HCT116 (cell line): ENCODE measurements at regions not wholly inside any gene's neighbourhood (a gene's known extent, or its start where the extent isn't known, plus 50 kb on each side); places are given as distances from the start of the nearest gene placed in this dataset.

Experiments
- ATAC-seq: fragments of 200-7000 bp; cut with Tn5 transposase; 2 replicates; pipeline ENCODE4 v1.9.1; 2020; ENCODE audit warnings: mild to moderate bottlenecking, moderate library complexity
- BruUV-seq: library from RNA; stranded (reverse); fragments of 400-500 nt; replicated peaks from 2 replicates; lab custom pipeline; 2021; lab: Mats Ljungman, UMichigan
- CTCF ChIA-PET: fragments of 300-600 bp; sonication (Branson Sonifier 250); formaldehyde crosslinking; loops from one replicate; lab custom pipeline; 2021; ENCODE audit warnings: antibody characterized with exemption; lab: Charles Lee
- POLR2A ChIA-PET: fragments of 300-600, 350-600 bp; sonication (Branson Sonifier 250); formaldehyde crosslinking; loops from one replicate; lab custom pipeline; 2021; ENCODE audit warnings: antibody characterized with exemption; lab: Charles Lee
- RAD21 ChIA-PET, 2 experiments: fragments of 300-600 bp; sonication (Branson Sonifier 250); formaldehyde crosslinking; loops; one replicate each; lab custom pipeline; 2023; ENCODE audit warnings: low total read pairs in 2 of 2; ENCODE audit not compliant: uncharacterized antibody in 2 of 2, unreplicated experiment in 2 of 2, low non-redundant PET in 1 of 2; lab: Charles Lee
- DNase-seq: peaks from one replicate; pipeline ENCODE4 v3.0.0-alpha.2; 2010; ENCODE audit warnings: low read depth, low spot score
- H2AFZ ChIP-seq: fragments of 200-600 bp; shearing (Covaris generic), sonication (generic); 2 replicates; pipeline ENCODE4 v1.6.1; 2017; ENCODE audit warnings: low read depth, mixed run types, mixed read lengths, antibody characterized with exemption, low read length; ENCODE audit not compliant: poor library complexity, severe bottlenecking
- H3K27ac ChIP-seq: 2 replicates; pipeline ENCODE4 v1.5.1; 2012; ENCODE audit warnings: low read depth, low read length
- H3K27me3 ChIP-seq: fragments of 200-600 bp; sonication (generic); 2 replicates; pipeline ENCODE4 v1.6.1; 2016; ENCODE audit warnings: mixed run types, low read length, mixed read lengths; ENCODE audit not compliant: insufficient read depth
- H3K36me3 ChIP-seq, 2 experiments: fragments of 200-500 bp in 1 of 2; fragments of 200-600 bp in 1 of 2; sonication (Bioruptor generic) in 1 of 2; sonication (generic) in 1 of 2; 2 replicates each; pipeline versions ENCODE4 v1.5.1 to v1.6.1; 2014 to 2016; ENCODE audit warnings: low read length in 2 of 2, inconsistent platforms in 1 of 2, mixed read lengths in 1 of 2, mixed run types in 1 of 2; ENCODE audit not compliant: insufficient read depth in 2 of 2, control insufficient read depth in 1 of 2
- H3K4me1 ChIP-seq, 2 experiments: fragments of 200-600 bp in 1 of 2; sonication (generic) in 1 of 2; 2 replicates each; pipeline versions ENCODE4 v1.5.1 to v1.6.1; 2012 to 2017; ENCODE audit warnings: low read length in 2 of 2, inconsistent platforms in 1 of 2, mild to moderate bottlenecking in 1 of 2, mixed read lengths in 1 of 2, mixed run types in 1 of 2, moderate library complexity in 1 of 2; ENCODE audit not compliant: insufficient read depth in 2 of 2, control insufficient read depth in 1 of 2
- H3K4me2 ChIP-seq: fragments of 200-600 bp; sonication (generic); 2 replicates; pipeline ENCODE4 v1.6.1; 2017; ENCODE audit warnings: mixed run types, low read length, mixed read lengths
- H3K4me3 ChIP-seq, 2 experiments: fragments of 200-600 bp in 1 of 2; sonication (generic) in 1 of 2; replicated peaks in 1 of 2; 2 replicates each; pipeline ENCODE4 v1.5.1; 2011 to 2016; ENCODE audit warnings: low read length in 2 of 2, control low read depth in 1 of 2, low read depth in 1 of 2, mild to moderate bottlenecking in 1 of 2, mixed read lengths in 1 of 2, mixed run types in 1 of 2
- H3K79me2 ChIP-seq: fragments of 200-600 bp; sonication (generic); 2 replicates; pipeline ENCODE4 v1.6.1; 2017; ENCODE audit warnings: mild to moderate bottlenecking, mixed run types, low read length, moderate library complexity, mixed read lengths; ENCODE audit not compliant: insufficient read depth
- H3K9ac ChIP-seq: fragments of 200-600 bp; sonication (generic); 2 replicates; pipeline ENCODE4 v1.6.1; 2016; ENCODE audit warnings: low read length, mixed read lengths
- H3K9me2 ChIP-seq: fragments of 200-600 bp; sonication (generic), shearing (Covaris generic); 2 replicates; pipeline ENCODE4 v1.6.1; 2017; ENCODE audit warnings: mixed run types, mild to moderate bottlenecking, moderate library complexity; ENCODE audit not compliant: insufficient read depth
- H3K9me3 ChIP-seq, 2 experiments: fragments of 200-500 bp in 1 of 2; fragments of 200-600 bp in 1 of 2; sonication (Bioruptor generic) in 1 of 2; sonication (generic) in 1 of 2; 2 replicates each; pipeline ENCODE4 v1.6.1; 2014 to 2017; ENCODE audit warnings: low read length in 2 of 2, mixed read lengths in 2 of 2, inconsistent platforms in 1 of 2, low read depth in 1 of 2, mild to moderate bottlenecking in 1 of 2, mixed run types in 1 of 2, moderate library complexity in 1 of 2; ENCODE audit not compliant: control insufficient read depth in 1 of 2, insufficient read depth in 1 of 2
- H4K20me1 ChIP-seq: fragments of 200-600 bp; sonication (generic), shearing (Covaris generic); 2 replicates; pipeline ENCODE4 v1.6.1; 2017; ENCODE audit warnings: mixed run types, mild to moderate bottlenecking, moderate library complexity; ENCODE audit not compliant: insufficient read depth
- CEBPB ChIP-seq: IDR thresholded peaks from 2 replicates; pipeline ENCODE4 v1.6.1; 2012; ENCODE audit warnings: low read depth
- ELF1 ChIP-seq: IDR thresholded peaks from 2 replicates; pipeline ENCODE4 v1.6.1; 2012; ENCODE audit warnings: low read depth, borderline replicate concordance
- POLR2A ChIP-seq: IDR thresholded peaks from 2 replicates; pipeline ENCODE4 v1.7.0; 2011; ENCODE audit warnings: borderline replicate concordance; ENCODE audit not compliant: insufficient read depth, insufficient read length; ENCODE audit errors: extremely low read depth
- SP1 ChIP-seq: IDR thresholded peaks from 2 replicates; pipeline ENCODE4 v1.6.1; 2012; ENCODE audit warnings: low read depth
- SRF ChIP-seq: IDR thresholded peaks from 2 replicates; pipeline ENCODE4 v1.6.1; 2012; ENCODE audit warnings: low read depth
- TCF7L2 ChIP-seq: IDR thresholded peaks from 2 replicates; pipeline ENCODE4 v1.7.0; 2011; ENCODE audit warnings: borderline replicate concordance, inconsistent platforms; ENCODE audit not compliant: insufficient read depth, insufficient read length; ENCODE audit errors: extremely low read depth
- ZBTB33 ChIP-seq: IDR thresholded peaks from 2 replicates; pipeline ENCODE4 v1.6.1; 2011; ENCODE audit warnings: mild to moderate bottlenecking, low read length, moderate library complexity; ENCODE audit not compliant: insufficient replicate concordance; ENCODE audit errors: extremely low read depth
- intact Hi-C: fragments of 100-400 bp; cut with micrococcal nuclease; formaldehyde crosslinking; loops from 2 replicates; pipeline ENCODE4 v1.10.0; 2022
- TF ChIP-seq, protein P1 (sequence below): IDR thresholded peaks from 2 replicates; pipeline ENCODE4 v1.6.1; 2012; ENCODE audit warnings: low read depth

GRCh38 chr10:75334720-75335119 is 66.8 kb downstream of the ZNF503 start:
- TF ChIP-seq SRF: no peak
- TF ChIP-seq ELF1: no peak
- TF ChIP-seq SP1: no peak
- TF ChIP-seq CEBPB: no peak
- no peak for TF ChIP-seq ZBTB33
- no peak for TF ChIP-seq POLR2A
- TF ChIP-seq, protein P1, sequence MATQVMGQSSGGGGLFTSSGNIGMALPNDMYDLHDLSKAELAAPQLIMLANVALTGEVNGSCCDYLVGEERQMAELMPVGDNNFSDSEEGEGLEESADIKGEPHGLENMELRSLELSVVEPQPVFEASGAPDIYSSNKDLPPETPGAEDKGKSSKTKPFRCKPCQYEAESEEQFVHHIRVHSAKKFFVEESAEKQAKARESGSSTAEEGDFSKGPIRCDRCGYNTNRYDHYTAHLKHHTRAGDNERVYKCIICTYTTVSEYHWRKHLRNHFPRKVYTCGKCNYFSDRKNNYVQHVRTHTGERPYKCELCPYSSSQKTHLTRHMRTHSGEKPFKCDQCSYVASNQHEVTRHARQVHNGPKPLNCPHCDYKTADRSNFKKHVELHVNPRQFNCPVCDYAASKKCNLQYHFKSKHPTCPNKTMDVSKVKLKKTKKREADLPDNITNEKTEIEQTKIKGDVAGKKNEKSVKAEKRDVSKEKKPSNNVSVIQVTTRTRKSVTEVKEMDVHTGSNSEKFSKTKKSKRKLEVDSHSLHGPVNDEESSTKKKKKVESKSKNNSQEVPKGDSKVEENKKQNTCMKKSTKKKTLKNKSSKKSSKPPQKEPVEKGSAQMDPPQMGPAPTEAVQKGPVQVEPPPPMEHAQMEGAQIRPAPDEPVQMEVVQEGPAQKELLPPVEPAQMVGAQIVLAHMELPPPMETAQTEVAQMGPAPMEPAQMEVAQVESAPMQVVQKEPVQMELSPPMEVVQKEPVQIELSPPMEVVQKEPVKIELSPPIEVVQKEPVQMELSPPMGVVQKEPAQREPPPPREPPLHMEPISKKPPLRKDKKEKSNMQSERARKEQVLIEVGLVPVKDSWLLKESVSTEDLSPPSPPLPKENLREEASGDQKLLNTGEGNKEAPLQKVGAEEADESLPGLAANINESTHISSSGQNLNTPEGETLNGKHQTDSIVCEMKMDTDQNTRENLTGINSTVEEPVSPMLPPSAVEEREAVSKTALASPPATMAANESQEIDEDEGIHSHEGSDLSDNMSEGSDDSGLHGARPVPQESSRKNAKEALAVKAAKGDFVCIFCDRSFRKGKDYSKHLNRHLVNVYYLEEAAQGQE: no peak
- TF ChIP-seq TCF7L2: no peak
- ATAC-seq (no peak), DNase-seq (no peak)
- Histone ChIP-seq H3K36me3 (no peaks in the 10 kb centered on the region), H3K9me2 (no peaks in the 10 kb centered on the region), H3K27me3 (no peaks in the 10 kb centered on the region), H2AFZ (no peak overlapping the region), H3K4me1 (no peaks in the 10 kb centered on the region), H3K9me3 (no peaks in the 10 kb centered on the region), H4K20me1 (no peaks in the 10 kb centered on the region), H3K4me2 (no peak overlapping the region), H3K4me3 (no peak overlapping the region), H3K9ac (no peak overlapping the region), H3K27ac (no peak overlapping the region), H3K79me2 (no peaks in the 10 kb centered on the region)
- intact Hi-C loops: no loop called here
- ChIA-PET POLR2A (no interaction called here), RAD21 (no interaction called here), CTCF (no interaction called here)
- BruUV-seq: no TSS peak
